Ureter (tissue), 1 donor: ENCODE measurements at regions not wholly inside any gene's neighbourhood (a gene's known extent, or its start where the extent isn't known, plus 50 kb on each side); places are given as distances from the start of the nearest gene placed in this dataset.

Experiments
- DNase-seq: peaks from one replicate; pipeline ENCODE4 v3.0.0-alpha.2; 2020; ENCODE audit warnings: low spot score
- donor health status: DM: yes; HTN: yes; CAD: no.

GRCh38 chr9:118305331-118305730, 601.1 kb downstream of the TLR4 start:
- DNase-seq: no peak

GRCh38 chr9:118306801-118307200, 602.6 kb downstream of the TLR4 start:
- DNase-seq: no peak

- no peak for DNase-seq
These were observed 609.8 kb downstream of the TLR4 start for GRCh38 chr9:118313965-118314364.

GRCh38 chr9:118316831-118317343, 612.7 kb downstream of the TLR4 start:
- DNase-seq: no peak

GRCh38 chr9:118318770-118319431, 614.7 kb downstream of the TLR4 start:
- no peak for DNase-seq

- DNase-seq: no peak
These were observed 617.6 kb downstream of the TLR4 start for GRCh38 chr9:118321788-118322187.

- DNase-seq: no peak
These were observed 620.5 kb downstream of the TLR4 start for GRCh38 chr9:118324706-118325105.

GRCh38 chr9:118325757-118326156, 621.6 kb downstream of the TLR4 start:
- no peak for DNase-seq

GRCh38 chr9:118326326-118326725, 622.1 kb downstream of the TLR4 start:
- DNase-seq: no peak

GRCh38 chr9:118330191-118330986, 626.2 kb downstream of the TLR4 start:
- no peak for DNase-seq

- DNase-seq: no peak
These were observed 627.4 kb downstream of the TLR4 start for GRCh38 chr9:118331622-118332045.

- DNase-seq: no peak
These were observed 632.2 kb downstream of the TLR4 start for GRCh38 chr9:118336250-118336942.

GRCh38 chr9:118336943-118337330, 632.7 kb downstream of the TLR4 start:
- DNase-seq: no peak

- no peak for DNase-seq
These were observed 655.8 kb downstream of the TLR4 start for GRCh38 chr9:118360036-118360435.

- DNase-seq: no peak
These were observed 657.9 kb downstream of the TLR4 start for GRCh38 chr9:118362123-118362522.

- DNase-seq: no peak
These were observed 658.4 kb downstream of the TLR4 start for GRCh38 chr9:118362596-118362995.

- DNase-seq: no peak
These were observed 660.3 kb downstream of the TLR4 start for GRCh38 chr9:118364266-118365106.

- no peak for DNase-seq
These were observed 662.0 kb downstream of the TLR4 start for GRCh38 chr9:118366228-118366627.

- no peak for DNase-seq
These were observed 663.2 kb downstream of the TLR4 start for GRCh38 chr9:118367383-118367782.

GRCh38 chr9:118384531-118385100, 680.4 kb downstream of the TLR4 start:
- no peak for DNase-seq

- no peak for DNase-seq
These were observed 691.2 kb downstream of the TLR4 start for GRCh38 chr9:118395415-118395814.
